BLaER1 treated with 17β-estradiol and CSF1 and Interleukin-3, amounts not matched to agents 10 nM and 100 nM (cell line): ENCODE measurements at regions not wholly inside any gene's neighbourhood (a gene's known extent, or its start where the extent isn't known, plus 50 kb on each side); places are given as distances from the start of the nearest gene placed in this dataset.

Source experiments
- H3K27ac ChIP-seq, 11 experiments: shearing (Covaris generic); formaldehyde crosslinking; 2 replicates each; pipeline ENCODE4 v1.8.1; 2022
- H3K27me3 ChIP-seq, 11 experiments: shearing (Covaris generic); formaldehyde crosslinking; 2 replicates each; pipeline ENCODE4 v1.8.1; 2022
- H3K36me3 ChIP-seq, 11 experiments: shearing (Covaris generic); formaldehyde crosslinking; 2 replicates each; pipeline ENCODE4 v1.8.1; 2022
- H3K4me1 ChIP-seq, 10 experiments: shearing (Covaris generic); formaldehyde crosslinking; 2 replicates each; pipeline ENCODE4 v1.8.1; 2022
- H3K4me2 ChIP-seq, 11 experiments: shearing (Covaris generic); formaldehyde crosslinking; 2 replicates each; pipeline ENCODE4 v1.8.1; 2022
- H3K4me3 ChIP-seq, 10 experiments: shearing (Covaris generic); formaldehyde crosslinking; 2 replicates each; pipeline ENCODE4 v1.8.1; 2022
- H3K9ac ChIP-seq, 11 experiments: shearing (Covaris generic); formaldehyde crosslinking; 2 replicates each; pipeline ENCODE4 v1.8.1; 2022
- H3K9me3 ChIP-seq, 11 experiments: shearing (Covaris generic); formaldehyde crosslinking; replicated peaks in 1 of 11; 2 replicates each; pipeline ENCODE4 v1.8.1; 2022
- H4K20me1 ChIP-seq, 11 experiments: shearing (Covaris generic); formaldehyde crosslinking; 2 replicates each; pipeline ENCODE4 v1.8.1; 2022
- Cebpa-rat ChIP-seq, 11 experiments: shearing (Covaris generic); IDR thresholded peaks; 2 replicates each; pipeline ENCODE4 v1.8.1; 2022

- H3K27me3 ChIP-seq: no peaks in the 10 kb centered on the region
- H3K27ac ChIP-seq: no peak overlapping the region
- no peak overlapping the region for H3K9ac ChIP-seq
- no peaks in the 10 kb centered on the region for H3K36me3 ChIP-seq
- peaks cover 0 to 30% (median 0%) of the 10 kb centered on the region in 10 experiments; a peak in 7 of 20 replicates for H3K4me1 ChIP-seq
- H4K20me1 ChIP-seq: no peaks in the 10 kb centered on the region
- no peaks in the 10 kb centered on the region for H3K9me3 ChIP-seq
- no peak for TF ChIP-seq Cebpa-rat (IDR thresholded peaks at IDR 0.05)
- H3K4me2 ChIP-seq: no peak overlapping the region
- no peak overlapping the region for H3K4me3 ChIP-seq
These were observed 696.7 kb downstream of the DHX35 start for GRCh38 chr20:39658662-39659409.

DNA sequence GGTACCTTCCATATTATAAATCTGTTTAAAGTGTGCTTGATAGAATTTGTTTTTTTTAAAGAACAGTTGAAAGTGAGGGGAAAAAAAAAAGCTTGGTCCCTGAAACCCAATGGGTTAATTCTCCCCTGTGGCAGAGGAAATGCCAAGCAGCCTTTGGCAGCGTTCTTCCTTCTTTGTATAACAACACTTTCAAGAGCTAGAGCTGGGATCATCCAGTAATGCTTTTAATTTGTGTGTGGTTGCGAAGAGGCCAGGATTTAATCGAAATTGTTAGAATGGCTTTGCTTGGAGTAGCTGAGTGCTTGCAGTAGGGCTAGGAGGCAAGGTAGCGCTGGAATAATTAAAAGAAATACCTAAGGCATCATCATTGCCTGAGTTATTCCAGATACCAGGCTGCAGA lies 692.0 kb downstream of the DHX35 start:
- Histone ChIP-seq H4K20me1 (no peaks in the 10 kb centered on the region), H3K27me3 (no peaks in the 10 kb centered on the region), H3K9me3 (no peaks in the 10 kb centered on the region), H3K9ac (no peak overlapping the region), H3K4me2 (no peak overlapping the region), H3K36me3 (no peaks in the 10 kb centered on the region), H3K27ac (no peak overlapping the region), H3K4me3 (no peak overlapping the region), H3K4me1 (no peaks in the 10 kb centered on the region)
- TF ChIP-seq Cebpa-rat (IDR thresholded peaks at IDR 0.05): no peak

DNA sequence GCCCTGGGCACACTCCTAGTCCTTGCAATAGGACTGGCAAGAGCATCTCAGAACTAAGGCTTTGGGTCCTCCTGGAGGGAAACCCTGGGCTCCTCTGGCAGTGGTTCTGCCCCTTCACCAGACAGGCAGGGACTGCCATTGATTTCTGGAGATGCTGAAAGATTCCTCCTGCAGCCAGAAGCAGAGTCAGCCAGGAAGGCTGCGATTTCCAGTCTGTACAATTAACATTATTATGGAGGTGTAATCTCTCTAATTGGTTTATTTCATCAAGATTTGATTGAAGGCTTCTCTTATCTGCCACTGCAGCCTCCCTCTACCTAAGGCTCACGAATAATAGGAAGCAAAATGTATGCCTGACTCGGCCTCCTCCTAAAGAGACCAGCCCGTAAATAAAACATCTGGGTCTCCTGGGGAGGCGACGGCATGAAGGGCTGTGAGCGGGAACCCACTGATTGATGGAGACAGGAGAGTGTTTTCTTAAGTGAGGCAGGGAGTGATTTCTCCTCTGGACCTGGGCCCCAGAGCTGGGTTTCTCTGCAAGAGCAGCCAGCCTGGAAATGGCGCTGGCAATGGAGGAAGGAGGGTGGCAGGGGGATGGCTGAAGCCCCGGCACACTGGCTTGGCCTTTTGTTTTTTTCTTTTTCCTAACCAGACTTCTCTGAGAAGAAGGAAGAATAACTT lies 689.6 kb downstream of the DHX35 start:
- Histone ChIP-seq H3K4me1 (no peaks in the 10 kb centered on the region), H3K4me2 (no peak overlapping the region)
- TF ChIP-seq Cebpa-rat (IDR thresholded peaks at IDR 0.05): no peak

GRCh38 chr20:39646874-39647413 lies 684.8 kb downstream of the DHX35 start:
- H3K9me3 ChIP-seq: no peaks in the 10 kb centered on the region
- no peak overlapping the region for H3K4me2 ChIP-seq
- no peak overlapping the region for H3K4me3 ChIP-seq
- peaks cover 0 to 5% (median 0%) of the 10 kb centered on the region in 10 experiments; a peak in 1 of 20 replicates for H3K4me1 ChIP-seq
- H4K20me1 ChIP-seq: no peaks in the 10 kb centered on the region
- no peak for TF ChIP-seq Cebpa-rat (IDR thresholded peaks at IDR 0.05)
- no peak overlapping the region for H3K27ac ChIP-seq
- H3K27me3 ChIP-seq: no peaks in the 10 kb centered on the region
- H3K36me3 ChIP-seq: no peaks in the 10 kb centered on the region
- no peak overlapping the region for H3K9ac ChIP-seq

More for the DNA sequence above, 689.6 kb downstream of the DHX35 start:
- Histone ChIP-seq H3K4me3 (no peak overlapping the region), H3K27me3 (no peaks in the 10 kb centered on the region), H3K27ac (no peak overlapping the region), H3K9ac (no peak overlapping the region), H3K36me3 (no peaks in the 10 kb centered on the region), H4K20me1 (no peaks in the 10 kb centered on the region), H3K9me3 (no peaks in the 10 kb centered on the region)

- H3K4me1 ChIP-seq: peaks cover 0 to 5% (median 0%) of the 10 kb centered on the region in 10 experiments; a peak in 1 of 20 replicates
- H3K9me3 ChIP-seq: no peaks in the 10 kb centered on the region
- H3K27me3 ChIP-seq: no peaks in the 10 kb centered on the region
- no peak for TF ChIP-seq Cebpa-rat (IDR thresholded peaks at IDR 0.05)
- no peak overlapping the region for H3K4me2 ChIP-seq
- no peaks in the 10 kb centered on the region for H4K20me1 ChIP-seq
- H3K27ac ChIP-seq: no peak overlapping the region
- no peak overlapping the region for H3K4me3 ChIP-seq
- H3K36me3 ChIP-seq: no peaks in the 10 kb centered on the region
- H3K9ac ChIP-seq: no peak overlapping the region
These were observed 683.0 kb downstream of the DHX35 start for GRCh38 chr20:39645131-39645530.

DNA sequence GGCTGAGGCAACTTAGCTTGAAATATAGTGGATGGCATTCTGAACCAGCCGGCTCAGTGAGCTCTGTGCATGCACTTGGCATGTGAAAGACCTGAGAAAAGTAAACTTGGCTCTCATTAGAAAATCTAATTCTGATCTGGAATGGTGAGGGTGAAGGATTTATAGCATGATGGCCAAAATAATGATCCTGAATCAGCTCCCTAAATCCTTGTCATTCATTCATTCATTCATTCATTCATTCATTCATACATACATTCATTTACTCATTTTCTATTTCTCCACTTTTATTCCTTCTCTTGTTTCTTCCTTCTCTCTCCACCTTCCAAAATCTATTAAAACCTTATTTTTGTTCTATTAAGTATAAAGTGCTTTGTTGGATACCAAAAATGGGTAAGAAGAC lies 681.1 kb downstream of the DHX35 start:
- peaks cover 0 to 5% (median 0%) of the 10 kb centered on the region in 10 experiments; a peak in 1 of 20 replicates for H3K4me1 ChIP-seq
- H3K4me2 ChIP-seq: no peak overlapping the region
- H4K20me1 ChIP-seq: no peaks in the 10 kb centered on the region
- no peaks in the 10 kb centered on the region for H3K9me3 ChIP-seq
- no peak overlapping the region for H3K4me3 ChIP-seq
- no peaks in the 10 kb centered on the region for H3K36me3 ChIP-seq
- TF ChIP-seq Cebpa-rat (IDR thresholded peaks at IDR 0.05): no peak
- no peaks in the 10 kb centered on the region for H3K27me3 ChIP-seq
- no peak overlapping the region for H3K9ac ChIP-seq
- no peak overlapping the region for H3K27ac ChIP-seq

- no peak overlapping the region for H3K4me3 ChIP-seq
- no peaks in the 10 kb centered on the region for H4K20me1 ChIP-seq
- no peaks in the 10 kb centered on the region for H3K27me3 ChIP-seq
- H3K9me3 ChIP-seq: no peaks in the 10 kb centered on the region
- H3K27ac ChIP-seq: no peak overlapping the region
- peaks cover 0 to 5% (median 0%) of the 10 kb centered on the region in 10 experiments; a peak in 1 of 20 replicates for H3K4me1 ChIP-seq
- no peaks in the 10 kb centered on the region for H3K36me3 ChIP-seq
- no peak for TF ChIP-seq Cebpa-rat (IDR thresholded peaks at IDR 0.05)
- H3K4me2 ChIP-seq: no peak overlapping the region
- no peak overlapping the region for H3K9ac ChIP-seq
These were observed 679.3 kb downstream of the DHX35 start for GRCh38 chr20:39641423-39641822.

GRCh38 chr20:39640147-39640546 lies 678.0 kb downstream of the DHX35 start:
- Histone ChIP-seq H3K4me1 (peaks cover 0 to 2% (median 0%) of the 10 kb centered on the region in 10 experiments; a peak in 1 of 20 replicates), H3K9ac (no peak overlapping the region), H3K36me3 (no peaks in the 10 kb centered on the region), H3K9me3 (no peaks in the 10 kb centered on the region), H3K27ac (no peak overlapping the region), H3K4me2 (no peak overlapping the region), H3K4me3 (no peak overlapping the region), H4K20me1 (no peaks in the 10 kb centered on the region), H3K27me3 (no peaks in the 10 kb centered on the region)
- TF ChIP-seq Cebpa-rat (IDR thresholded peaks at IDR 0.05): no peak

DNA sequence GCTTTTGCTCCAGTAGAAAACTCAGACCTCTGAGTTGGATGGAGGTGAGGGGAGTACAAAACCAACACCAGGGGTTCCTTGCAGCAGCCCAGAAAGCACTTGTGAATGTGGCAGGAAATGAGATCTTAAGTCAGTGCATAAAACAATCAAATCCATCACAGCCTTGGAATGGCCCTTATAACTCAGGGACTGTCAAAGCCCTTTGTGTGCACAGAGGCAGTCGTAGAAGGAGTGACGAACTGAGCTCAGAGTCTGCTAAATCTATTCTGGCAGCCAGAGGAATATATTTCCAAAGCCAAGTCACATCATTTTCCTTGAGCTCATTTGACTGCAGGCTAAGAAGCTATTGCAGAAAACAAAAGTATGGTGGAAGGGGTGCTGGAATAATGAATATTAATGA lies 676.6 kb downstream of the DHX35 start:
- Histone ChIP-seq H3K4me1 (no peaks in the 10 kb centered on the region), H3K9ac (no peak overlapping the region), H4K20me1 (no peaks in the 10 kb centered on the region), H3K4me2 (no peak overlapping the region), H3K27me3 (no peaks in the 10 kb centered on the region), H3K27ac (no peak overlapping the region), H3K36me3 (no peaks in the 10 kb centered on the region), H3K9me3 (no peaks in the 10 kb centered on the region), H3K4me3 (no peak overlapping the region)
- TF ChIP-seq Cebpa-rat (IDR thresholded peaks at IDR 0.05): no peak
